ENCODE measurements at regions not wholly inside any gene's neighbourhood (a gene's known extent, or its start where the extent isn't known, plus 50 kb on each side); places are given as distances from the start of the nearest gene placed in this dataset.

GRCh38 chr10:120977897-120978296 is 126.7 kb downstream of the WDR11 start:
- Mint-ChIP-seq H3K27ac (ENCODE audit: low read depth) (no peak overlapping the region), H3K4me1 (peaks cover 5% of the 10 kb centered on the region), H3K36me3 (ENCODE audit: insufficient read depth) (no peaks in the 10 kb centered on the region), H3K27me3 (peaks cover 75% of the 10 kb centered on the region), H3K9me3 (no peaks in the 10 kb centered on the region), H3K4me3 (no peak overlapping the region)
- no peak for DNase-seq (ENCODE audit: low spot score in 2 of 2)
- no peak for ATAC-seq (replicated peaks; ENCODE audit: extremely low read depth, poor library complexity, severe bottlenecking)

GRCh38 chr10:120978589-120979252 is 127.6 kb downstream of the WDR11 start:
- no peak overlapping the region for H3K27ac Mint-ChIP-seq (ENCODE audit: low read depth)
- peaks cover 5% of the 10 kb centered on the region for H3K4me1 Mint-ChIP-seq
- ATAC-seq (replicated peaks; ENCODE audit: extremely low read depth, poor library complexity, severe bottlenecking) = no peak
- no peaks in the 10 kb centered on the region for H3K36me3 Mint-ChIP-seq (ENCODE audit: insufficient read depth)
- peaks cover 70% of the 10 kb centered on the region for H3K27me3 Mint-ChIP-seq
- H3K9me3 Mint-ChIP-seq = no peaks in the 10 kb centered on the region
- DNase-seq (ENCODE audit: low spot score in 2 of 2) = no peak
- H3K4me3 Mint-ChIP-seq = no peak overlapping the region

- Mint-ChIP-seq H3K27ac (ENCODE audit: low read depth) (no peak overlapping the region), H3K4me1 (peaks cover 5% of the 10 kb centered on the region), H3K36me3 (ENCODE audit: insufficient read depth) (no peaks in the 10 kb centered on the region), H3K4me3 (no peak overlapping the region), H3K9me3 (no peaks in the 10 kb centered on the region), H3K27me3 (peaks cover 61% of the 10 kb centered on the region)
- ATAC-seq (replicated peaks; ENCODE audit: extremely low read depth, poor library complexity, severe bottlenecking) = peak; percentile 19
- DNase-seq (ENCODE audit: low spot score in 2 of 2) = no peak
Observed at GRCh38 chr10:120979435-120980278, 128.5 kb downstream of the WDR11 start.

GRCh38 chr10:120980279-120981255 is 129.4 kb downstream of the WDR11 start:
- ATAC-seq (replicated peaks; ENCODE audit: extremely low read depth, poor library complexity, severe bottlenecking) (no peak), DNase-seq (ENCODE audit: low spot score in 2 of 2) (no peak)
- Mint-ChIP-seq H3K27ac (ENCODE audit: low read depth) (no peak overlapping the region), H3K27me3 (peaks cover 53% of the 10 kb centered on the region), H3K36me3 (ENCODE audit: insufficient read depth) (no peaks in the 10 kb centered on the region), H3K4me3 (no peak overlapping the region), H3K9me3 (no peaks in the 10 kb centered on the region), H3K4me1 (peaks cover 5% of the 10 kb centered on the region)

- ATAC-seq (replicated peaks; ENCODE audit: extremely low read depth, poor library complexity, severe bottlenecking) (no peak), DNase-seq (ENCODE audit: low spot score in 2 of 2) (no peak)
- H3K4me3 Mint-ChIP-seq = no peak overlapping the region
- peaks cover under 1% of the 10 kb centered on the region for H3K9me3 Mint-ChIP-seq
- peaks cover 7% of the 10 kb centered on the region for H3K4me1 Mint-ChIP-seq
- H3K36me3 Mint-ChIP-seq (ENCODE audit: insufficient read depth) = peaks cover 3% of the 10 kb centered on the region
- H3K27ac Mint-ChIP-seq (ENCODE audit: low read depth) = no peak overlapping the region
- peaks cover 41% of the 10 kb centered on the region for H3K27me3 Mint-ChIP-seq
Observed at GRCh38 chr10:120981601-120982391, 130.6 kb downstream of the WDR11 start.

GRCh38 chr10:120982507-120982906 is 131.3 kb downstream of the WDR11 start:
- Mint-ChIP-seq H3K27ac (ENCODE audit: low read depth) (no peak overlapping the region), H3K27me3 (peaks cover 33% of the 10 kb centered on the region), H3K4me1 (peaks cover 14% of the 10 kb centered on the region), H3K9me3 (peaks cover 8% of the 10 kb centered on the region), H3K4me3 (no peak overlapping the region), H3K36me3 (ENCODE audit: insufficient read depth) (peaks cover 5% of the 10 kb centered on the region)
- ATAC-seq (replicated peaks; ENCODE audit: extremely low read depth, poor library complexity, severe bottlenecking) (no peak), DNase-seq (ENCODE audit: low spot score in 2 of 2) (no peak)

GRCh38 chr10:120983721-120984120 is 132.6 kb downstream of the WDR11 start:
- Mint-ChIP-seq H3K36me3 (ENCODE audit: insufficient read depth) (peaks cover 5% of the 10 kb centered on the region), H3K9me3 (peaks cover 8% of the 10 kb centered on the region), H3K4me1 (peaks cover 15% of the 10 kb centered on the region), H3K4me3 (no peak overlapping the region), H3K27me3 (peaks cover 26% of the 10 kb centered on the region), H3K27ac (ENCODE audit: low read depth) (no peak overlapping the region)
- ATAC-seq (replicated peaks; ENCODE audit: extremely low read depth, poor library complexity, severe bottlenecking) (no peak), DNase-seq (ENCODE audit: low spot score in 2 of 2) (no peak)

GRCh38 chr10:120984221-120984620 is 133.1 kb downstream of the WDR11 start:
- Mint-ChIP-seq H3K27me3 (peaks cover 26% of the 10 kb centered on the region), H3K9me3 (peaks cover 8% of the 10 kb centered on the region), H3K4me3 (no peak overlapping the region), H3K36me3 (ENCODE audit: insufficient read depth) (peaks cover 5% of the 10 kb centered on the region), H3K27ac (ENCODE audit: low read depth) (no peak overlapping the region), H3K4me1 (peaks cover 14% of the 10 kb centered on the region)
- ATAC-seq (replicated peaks; ENCODE audit: extremely low read depth, poor library complexity, severe bottlenecking) (no peak), DNase-seq (ENCODE audit: low spot score in 2 of 2) (no peak)

- DNase-seq (ENCODE audit: low spot score in 2 of 2) (no peak), ATAC-seq (replicated peaks; ENCODE audit: extremely low read depth, poor library complexity, severe bottlenecking) (no peak)
- H3K4me3 Mint-ChIP-seq = peak overlapping the region; percentile 1
- H3K36me3 Mint-ChIP-seq (ENCODE audit: insufficient read depth) = peaks cover 5% of the 10 kb centered on the region
- peak overlapping the region; percentile 75 for H3K27ac Mint-ChIP-seq (ENCODE audit: low read depth)
- peaks cover 24% of the 10 kb centered on the region for H3K27me3 Mint-ChIP-seq
- peaks cover 9% of the 10 kb centered on the region for H3K4me1 Mint-ChIP-seq
- peaks cover 8% of the 10 kb centered on the region for H3K9me3 Mint-ChIP-seq
Observed at GRCh38 chr10:120987359-120987758, 136.2 kb downstream of the WDR11 start.

GRCh38 chr10:120988751-120989150 is 137.6 kb downstream of the WDR11 start:
- Mint-ChIP-seq H3K36me3 (ENCODE audit: insufficient read depth) (peaks cover 5% of the 10 kb centered on the region), H3K4me3 (no peak overlapping the region), H3K4me1 (peaks cover 9% of the 10 kb centered on the region), H3K27ac (ENCODE audit: low read depth) (no peak overlapping the region), H3K9me3 (peaks cover 8% of the 10 kb centered on the region), H3K27me3 (peaks cover 21% of the 10 kb centered on the region)
- ATAC-seq (replicated peaks; ENCODE audit: extremely low read depth, poor library complexity, severe bottlenecking) (no peak), DNase-seq (ENCODE audit: low spot score in 2 of 2) (no peak)

- H3K4me3 Mint-ChIP-seq = no peak overlapping the region
- H3K36me3 Mint-ChIP-seq (ENCODE audit: insufficient read depth) = peaks cover 5% of the 10 kb centered on the region
- no peak for ATAC-seq (replicated peaks; ENCODE audit: extremely low read depth, poor library complexity, severe bottlenecking)
- H3K4me1 Mint-ChIP-seq = peaks cover 9% of the 10 kb centered on the region
- peaks cover 8% of the 10 kb centered on the region for H3K9me3 Mint-ChIP-seq
- DNase-seq (ENCODE audit: low spot score in 2 of 2) = no peak
- H3K27ac Mint-ChIP-seq (ENCODE audit: low read depth) = no peak overlapping the region
- H3K27me3 Mint-ChIP-seq = peaks cover 21% of the 10 kb centered on the region
Observed at GRCh38 chr10:120989279-120989678, 138.1 kb downstream of the WDR11 start.

Data from central memory CD8-positive, alpha-beta T cell (primary cell).